Activated naive CD4-positive, alpha-beta T cell treated with Interleukin-2 at 50 U/mL for 16 hours (primary cell): ENCODE measurements at regions not wholly inside any gene's neighbourhood (a gene's known extent, or its start where the extent isn't known, plus 50 kb on each side); places are given as distances from the start of the nearest gene placed in this dataset.
"Not testable (repeated sequence)": the region's sequence is repeated elsewhere in the genome, so short reads cannot be mapped to it uniquely, and the experiment has no call there.

Experiments
- DNase-seq: peaks from one replicate; pipeline ENCODE4 v3.0.0-alpha.2; 2020

DNA sequence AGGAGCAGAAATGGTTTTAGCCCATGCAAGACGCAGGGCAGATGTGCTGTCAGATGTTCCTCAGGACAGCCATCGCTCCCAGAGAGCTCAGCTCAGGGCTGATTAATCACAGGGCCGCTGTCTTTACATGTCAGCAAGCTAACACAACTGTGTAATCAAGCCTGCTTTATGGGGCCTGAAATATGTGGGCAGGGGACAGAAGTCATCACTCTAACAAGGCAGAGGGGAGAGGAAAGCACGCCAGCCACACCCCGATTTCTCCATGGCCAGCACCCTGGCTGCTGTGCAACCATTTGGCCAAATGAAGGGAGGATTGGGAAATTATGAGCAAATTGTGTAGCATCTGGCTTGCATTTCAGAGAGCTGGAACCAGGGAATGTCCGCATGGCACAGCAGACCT lies 368.8 kb downstream of the NPHP4 start:
- no peak for DNase-seq

DNA sequence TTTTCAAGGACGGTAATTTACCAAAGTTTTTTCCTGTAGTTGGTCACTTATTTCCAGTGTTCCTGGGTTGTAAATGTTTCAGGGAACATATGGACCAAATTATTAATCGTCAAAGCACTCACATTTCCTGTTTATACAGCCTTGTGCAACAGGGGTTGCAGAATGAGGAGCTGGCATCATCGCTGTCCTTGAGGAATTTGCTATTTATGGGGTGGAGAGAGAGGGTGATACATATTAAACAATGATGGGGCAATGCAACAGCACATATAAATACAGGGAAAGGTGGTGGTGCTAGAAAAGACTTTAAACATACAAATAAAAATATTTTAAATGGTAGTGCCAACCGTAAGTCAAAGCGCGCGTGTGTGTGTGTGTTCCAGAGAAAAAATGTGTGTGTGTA lies 369.8 kb downstream of the NPHP4 start:
- no peak for DNase-seq

DNA sequence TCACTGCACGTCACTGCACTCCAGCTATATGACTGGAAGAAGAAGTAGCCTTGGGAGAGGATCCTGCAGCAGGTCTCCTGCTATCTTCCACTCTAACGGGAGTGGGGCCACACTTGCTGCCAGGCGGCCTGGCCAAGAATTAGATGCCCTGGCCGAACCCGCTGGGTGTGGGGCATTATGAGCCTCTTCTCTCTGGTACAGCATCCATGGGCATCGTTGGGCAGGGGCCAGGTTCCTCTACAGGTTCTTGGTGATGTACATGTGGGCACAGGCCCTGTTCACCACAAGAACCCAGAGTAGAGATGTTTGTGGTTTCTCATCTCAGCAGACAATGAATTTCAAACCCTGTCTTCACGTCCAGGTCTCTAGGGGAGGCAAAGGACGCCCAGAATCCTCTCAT lies 370.5 kb downstream of the NPHP4 start:
- DNase-seq = no peak

DNA sequence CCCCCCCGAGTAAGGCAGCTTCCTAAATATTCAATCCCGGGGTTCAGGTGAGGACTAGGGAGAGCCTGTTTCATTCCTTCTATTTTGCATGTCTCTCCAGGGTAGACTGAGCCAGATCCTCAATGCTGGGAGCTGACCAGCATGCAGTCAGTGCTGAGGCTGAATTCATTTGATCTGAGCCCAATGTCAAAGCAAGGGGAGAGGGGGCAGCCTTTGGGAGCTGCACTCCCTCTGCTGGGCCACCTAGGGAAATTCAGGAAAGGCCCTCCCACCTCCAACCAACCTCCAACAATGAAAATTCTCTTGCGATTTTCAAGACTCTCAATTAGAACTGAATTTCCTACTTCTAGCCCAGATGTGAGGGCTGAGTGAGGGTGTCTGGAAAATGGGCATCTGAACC lies 371.2 kb downstream of the NPHP4 start:
- DNase-seq = no peak

DNA sequence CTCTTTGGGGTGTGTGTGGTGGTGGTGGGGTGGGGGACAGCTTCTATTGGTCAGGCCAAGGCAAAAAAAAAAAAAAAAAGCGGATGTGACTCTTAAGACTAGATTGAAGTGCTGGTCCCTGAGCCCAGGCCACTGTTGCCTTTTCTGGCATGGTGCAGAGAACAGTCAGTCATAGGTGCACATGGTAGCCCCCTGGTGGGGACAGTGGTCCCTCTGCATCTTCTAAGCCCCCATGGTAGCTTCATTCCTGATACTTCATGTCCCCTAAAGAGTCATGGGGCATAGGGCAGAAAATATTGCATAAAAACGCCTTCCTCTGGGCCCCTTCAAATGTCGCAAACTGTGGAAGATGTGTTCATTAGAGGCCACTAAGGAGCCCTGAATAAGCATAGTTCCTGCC lies 371.8 kb downstream of the NPHP4 start:
- no peak for DNase-seq

DNA sequence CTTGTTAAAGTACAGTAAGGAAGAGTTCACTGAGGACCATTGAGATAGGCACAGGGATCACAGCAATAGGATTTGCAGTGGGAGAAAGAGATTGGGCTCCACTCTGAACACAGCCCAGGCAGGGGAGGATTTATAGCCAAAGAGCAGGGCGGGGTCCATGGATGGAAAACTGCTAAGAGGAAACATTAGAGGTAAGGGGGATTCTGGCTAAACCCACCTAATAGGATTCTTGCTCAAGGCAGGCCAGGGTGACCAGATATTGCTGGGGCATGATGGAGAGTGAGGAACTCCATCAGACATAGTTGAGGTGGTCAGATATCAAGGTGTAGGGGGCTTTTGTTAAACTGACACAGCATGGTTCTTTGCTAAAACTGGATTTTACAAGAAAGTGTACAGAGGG lies 372.8 kb downstream of the NPHP4 start:
- no peak for DNase-seq

DNA sequence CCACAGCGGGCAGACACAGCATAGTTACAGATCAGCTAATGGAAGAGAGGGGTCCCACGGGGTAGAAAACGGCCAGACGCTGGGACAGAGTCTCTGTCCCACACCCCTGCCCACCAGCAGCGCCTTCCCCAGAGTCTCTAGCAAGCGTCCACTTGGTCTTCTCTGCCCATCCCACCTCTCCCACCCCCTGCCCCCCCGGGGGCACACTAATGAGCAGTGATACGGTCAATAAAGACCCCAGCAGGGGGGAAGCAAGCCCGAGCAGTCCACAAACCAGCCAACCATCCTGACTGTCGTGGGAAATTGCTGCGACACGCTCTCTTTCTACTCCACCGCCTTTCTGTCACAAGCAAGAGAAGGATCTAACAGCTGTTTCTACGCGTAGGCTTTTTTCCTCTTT lies 374.7 kb downstream of the NPHP4 start:
- DNase-seq = no peak

DNA sequence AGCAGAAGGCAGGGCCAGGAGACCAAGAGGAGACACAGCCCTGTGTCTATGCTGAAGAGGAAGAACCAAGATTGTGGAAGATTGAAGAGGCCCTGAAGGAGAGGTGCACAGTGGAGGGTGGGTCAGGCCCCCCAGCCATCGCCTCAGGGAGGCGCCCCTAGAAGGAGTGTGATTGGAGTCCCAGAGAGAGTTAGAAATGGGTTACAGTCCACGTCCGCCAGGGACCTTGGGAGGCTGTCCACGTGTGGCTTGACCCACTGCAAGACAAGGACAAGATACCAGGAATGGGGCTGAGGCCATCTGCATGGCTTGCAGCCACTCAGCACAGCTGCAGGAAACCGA lies 375.1 kb downstream of the NPHP4 start:
- no peak for DNase-seq

DNA sequence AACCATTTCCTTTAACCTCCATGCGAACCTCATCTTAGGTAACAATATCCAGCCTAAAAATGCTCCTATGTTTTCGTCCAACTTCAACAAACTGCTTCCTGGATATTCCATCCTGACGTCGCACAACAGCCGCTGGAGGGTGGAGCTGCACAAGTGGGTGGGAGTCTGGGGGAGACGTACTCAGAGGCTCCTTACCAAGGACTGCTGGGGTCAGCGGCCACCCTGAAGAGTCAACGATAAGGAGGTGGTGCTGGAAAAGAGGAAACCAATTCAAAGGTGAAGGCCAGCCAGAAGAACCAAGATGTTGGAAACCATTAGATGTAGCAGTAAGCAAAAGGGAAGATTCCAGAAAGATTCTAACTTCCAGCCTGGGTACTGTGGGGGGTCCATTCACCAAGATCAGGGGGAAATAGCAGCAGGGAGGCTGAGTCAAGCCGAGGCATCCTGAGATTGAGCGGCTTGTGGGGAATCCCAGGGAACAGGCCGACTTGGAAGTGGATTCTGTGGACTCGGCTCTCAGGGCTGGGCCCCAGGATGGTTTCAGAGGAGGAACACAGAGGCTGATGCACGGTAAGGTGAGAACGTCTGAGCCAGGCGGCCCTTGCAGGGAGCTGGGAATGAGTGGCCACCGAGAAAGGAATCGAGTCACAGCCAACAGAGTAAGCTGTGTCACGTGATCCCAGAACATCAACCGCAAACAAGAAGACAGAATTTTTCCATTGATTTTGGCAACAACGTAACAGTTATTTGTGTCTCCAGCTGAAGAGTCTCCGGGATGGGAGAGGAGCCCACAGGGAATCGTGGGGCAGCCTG lies 375.7 kb downstream of the NPHP4 start:
- no peak for DNase-seq

DNA sequence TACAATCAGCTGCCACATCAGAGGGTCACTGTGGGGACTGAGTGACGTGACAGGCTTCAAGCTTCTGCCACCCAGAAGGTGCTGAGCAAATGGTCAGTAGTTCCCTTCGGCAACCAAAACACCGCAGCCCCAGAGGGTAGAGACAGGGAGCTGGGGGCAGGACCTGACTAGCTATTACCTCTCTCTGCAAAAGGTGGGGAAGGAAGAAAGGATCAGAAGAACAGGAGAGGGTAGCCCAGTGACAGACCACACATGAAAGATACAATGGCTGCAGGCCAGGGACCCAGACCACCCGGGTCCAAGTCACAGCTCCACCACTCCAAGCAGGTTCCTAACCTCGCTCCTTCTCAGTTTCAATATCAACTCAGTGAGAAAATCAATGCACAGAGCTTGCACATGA lies 377.1 kb downstream of the NPHP4 start:
- no peak for DNase-seq

DNA sequence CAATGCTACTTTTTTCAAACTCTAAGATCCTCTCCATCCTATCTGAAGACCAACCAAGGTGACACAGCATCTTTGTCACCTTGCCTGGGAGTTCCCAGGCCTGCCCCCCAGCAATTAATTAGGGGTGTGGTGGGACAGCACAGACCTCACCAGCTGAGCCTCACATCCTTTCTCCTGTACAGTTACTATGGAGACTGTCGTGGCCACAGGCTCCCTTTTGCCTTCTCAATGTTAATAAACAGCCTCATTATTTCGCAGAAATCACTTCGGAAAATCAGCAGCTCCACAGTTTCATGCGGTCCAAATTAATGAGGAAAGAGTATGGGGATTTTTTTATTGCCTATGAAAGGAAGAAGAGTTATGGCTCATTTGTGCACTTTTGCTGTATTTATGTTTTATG lies 378.3 kb downstream of the NPHP4 start:
- no peak for DNase-seq

DNA sequence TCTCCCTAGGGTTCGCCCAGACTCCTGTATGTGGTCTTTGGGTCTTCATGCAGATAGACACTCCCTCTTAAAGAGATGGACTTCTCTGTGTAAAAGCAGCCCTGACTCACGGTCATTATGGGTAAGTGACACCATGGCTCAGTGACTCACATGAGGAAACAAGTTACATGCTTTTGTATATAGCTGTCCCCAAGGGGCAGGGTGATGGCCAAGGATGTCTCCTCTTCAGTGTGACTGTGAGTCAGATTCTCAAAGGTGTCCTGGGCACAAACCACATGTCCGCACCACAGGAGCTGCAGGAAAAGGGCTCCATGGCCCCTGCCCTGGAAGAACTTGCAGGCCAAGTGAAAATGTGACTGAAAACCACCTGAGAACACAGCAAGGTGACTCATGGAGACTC lies 380.4 kb downstream of the NPHP4 start:
- DNase-seq = no peak

DNA sequence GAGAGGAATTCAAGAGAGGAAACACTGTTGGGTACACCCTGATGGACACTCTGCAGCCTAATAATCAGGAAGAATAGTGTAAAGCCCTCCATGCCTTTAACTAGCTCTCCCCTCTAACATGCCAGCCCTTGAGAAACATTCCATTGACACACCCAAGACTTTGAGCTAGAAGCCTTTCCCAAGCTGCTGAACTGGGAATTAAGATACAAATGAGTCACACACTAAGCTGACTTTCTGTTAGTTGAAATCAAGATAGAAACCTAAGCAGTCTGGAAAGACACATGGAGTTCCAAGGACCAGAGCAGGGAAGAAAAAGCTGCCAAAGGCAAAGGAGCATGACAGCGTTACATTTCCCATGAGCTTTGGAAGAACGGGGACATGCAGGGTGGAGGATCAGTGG lies 380.8 kb downstream of the NPHP4 start:
- DNase-seq = no peak

DNA sequence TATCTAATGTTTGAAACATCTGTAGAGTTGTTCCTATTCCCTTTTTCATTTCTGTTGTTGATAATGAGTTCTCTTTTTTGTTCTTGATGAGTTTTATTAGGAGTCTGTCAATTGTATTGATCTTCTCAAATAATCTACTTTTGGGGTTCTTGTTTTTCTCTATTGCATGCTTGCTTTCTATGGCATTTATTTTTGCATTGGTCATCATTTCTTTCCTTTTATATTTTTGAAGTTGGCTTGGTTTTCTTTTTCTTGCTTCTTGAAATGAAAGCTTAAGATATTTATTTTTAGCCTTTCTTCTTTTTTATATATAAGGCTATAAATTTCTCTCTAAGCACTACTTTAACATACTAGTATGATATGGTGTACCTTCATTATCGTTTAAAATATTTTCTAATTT lies 381.8 kb downstream of the NPHP4 start:
- DNase-seq = no peak

DNA sequence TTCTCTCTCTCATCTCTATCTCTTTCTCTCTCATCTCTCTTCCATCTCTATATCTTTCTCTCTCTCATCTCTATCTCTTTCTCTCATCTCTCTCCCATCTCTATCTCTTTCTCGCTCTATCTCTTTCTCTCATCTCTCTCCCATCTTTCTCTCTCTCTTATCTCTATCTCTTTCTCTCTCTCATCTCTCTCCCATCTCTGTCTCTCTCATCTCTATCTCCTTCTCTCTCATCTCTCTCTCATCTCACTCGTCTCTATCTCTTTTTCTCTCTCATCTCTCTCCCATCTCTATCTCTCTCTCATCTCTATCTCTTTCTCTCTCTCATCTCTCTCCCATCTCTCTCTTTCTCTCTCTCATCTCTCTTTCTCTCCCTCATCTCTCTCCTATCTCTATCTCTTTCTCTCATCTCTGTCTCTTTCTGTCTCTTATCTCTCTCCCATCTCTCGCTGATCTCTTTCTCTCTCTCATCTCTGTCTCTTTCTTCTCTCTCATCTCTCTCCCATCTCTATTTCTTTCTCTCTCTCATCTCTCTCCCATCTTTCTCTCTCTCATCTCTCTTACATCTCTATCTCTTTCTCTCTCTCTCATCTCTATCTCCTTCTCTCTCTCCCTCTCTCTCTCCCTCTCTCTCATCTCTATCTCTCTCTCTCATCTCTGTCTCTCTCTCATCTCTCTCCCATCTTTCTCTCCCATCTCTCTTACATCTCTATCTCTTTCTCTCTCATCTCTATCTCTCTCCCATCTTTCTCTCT lies 388.7 kb downstream of the NPHP4 start:
- DNase-seq = no peak

DNA sequence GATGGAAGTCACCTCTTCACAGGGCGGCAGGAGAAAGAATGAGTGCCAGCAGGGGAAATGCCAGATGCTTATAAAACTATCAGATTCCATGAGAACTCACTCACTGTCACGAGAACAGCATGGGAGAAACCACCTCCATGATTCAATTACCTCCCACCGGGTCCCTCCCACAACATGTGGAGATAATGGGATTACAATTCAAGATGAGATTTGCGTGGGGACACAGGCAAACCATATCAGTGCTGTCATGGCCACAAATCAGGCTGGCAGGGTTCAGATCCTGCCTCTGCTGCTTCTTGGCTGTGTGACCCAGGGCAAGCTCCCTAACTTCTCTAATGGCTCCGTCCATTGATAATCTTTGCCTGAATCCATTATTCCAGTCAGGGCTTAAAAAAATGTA lies 389.5 kb downstream of the NPHP4 start:
- DNase-seq = not testable (repeated sequence)

DNA sequence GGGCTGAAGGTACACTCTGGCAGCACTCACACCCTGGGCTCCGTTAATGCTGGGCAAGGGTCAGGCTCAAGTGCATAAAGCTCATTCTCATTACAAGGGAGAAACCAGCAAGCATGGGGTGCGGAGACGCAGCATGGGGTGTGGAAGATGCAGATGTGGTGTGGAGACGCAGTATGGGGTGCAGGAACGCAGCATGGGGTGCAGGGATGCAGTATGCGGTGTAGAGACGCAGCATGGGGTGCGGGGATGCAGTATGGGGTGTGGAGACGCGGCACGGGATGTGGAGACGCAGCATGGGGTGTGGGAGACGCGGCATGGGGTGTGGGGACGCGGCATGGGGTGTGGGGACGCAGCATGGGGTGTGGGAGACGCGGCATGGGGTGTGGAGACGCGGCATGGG lies 390.7 kb downstream of the NPHP4 start:
- no peak for DNase-seq

DNA sequence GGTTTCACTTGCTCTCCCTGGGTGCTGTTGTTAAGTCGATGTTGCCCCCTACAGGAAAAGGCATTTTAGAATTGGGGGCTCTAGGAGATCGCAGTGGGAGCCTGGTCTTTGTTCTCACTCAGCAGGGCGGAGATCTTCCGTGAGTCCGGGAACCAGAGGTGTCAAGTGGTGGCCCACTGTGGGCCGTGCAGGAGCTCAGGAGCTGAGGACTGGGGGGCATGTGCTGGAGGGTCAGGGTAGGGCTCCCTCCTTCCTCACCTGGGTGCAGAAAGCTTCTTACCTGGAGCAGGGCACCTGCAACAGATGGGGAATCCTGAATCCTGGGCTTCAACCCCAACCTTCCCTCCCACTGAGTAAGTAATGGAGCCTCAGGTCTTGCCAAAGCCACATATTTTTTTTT lies 392.7 kb downstream of the NPHP4 start:
- no peak for DNase-seq

DNA sequence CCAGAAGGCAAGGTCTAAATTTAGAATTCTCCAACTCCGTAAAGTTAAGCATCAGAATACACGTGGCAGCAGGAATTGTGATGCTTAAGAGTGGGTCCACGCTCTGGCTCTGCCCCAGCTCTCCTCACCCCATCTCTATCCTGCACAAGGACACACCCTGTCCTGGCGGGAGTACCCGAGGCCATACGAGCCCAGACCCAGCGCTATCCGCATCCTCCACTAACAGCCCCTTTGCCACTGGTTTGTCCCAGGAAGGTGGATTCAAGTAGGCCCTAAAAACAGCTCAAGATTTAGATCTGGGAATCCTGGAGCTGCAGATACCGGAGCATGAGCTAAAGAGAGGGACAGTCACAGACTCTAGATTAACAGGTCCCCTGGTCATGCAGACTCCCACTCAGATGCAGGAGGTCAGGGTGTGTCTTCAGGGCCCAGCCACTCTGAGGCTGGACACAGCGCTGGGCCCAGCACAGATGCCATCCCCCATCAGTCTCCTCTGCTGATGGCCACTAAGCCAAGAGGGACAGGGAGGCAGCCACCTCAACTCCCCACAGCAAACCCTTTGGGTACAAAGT lies 393.3 kb downstream of the NPHP4 start:
- no peak for DNase-seq

DNA sequence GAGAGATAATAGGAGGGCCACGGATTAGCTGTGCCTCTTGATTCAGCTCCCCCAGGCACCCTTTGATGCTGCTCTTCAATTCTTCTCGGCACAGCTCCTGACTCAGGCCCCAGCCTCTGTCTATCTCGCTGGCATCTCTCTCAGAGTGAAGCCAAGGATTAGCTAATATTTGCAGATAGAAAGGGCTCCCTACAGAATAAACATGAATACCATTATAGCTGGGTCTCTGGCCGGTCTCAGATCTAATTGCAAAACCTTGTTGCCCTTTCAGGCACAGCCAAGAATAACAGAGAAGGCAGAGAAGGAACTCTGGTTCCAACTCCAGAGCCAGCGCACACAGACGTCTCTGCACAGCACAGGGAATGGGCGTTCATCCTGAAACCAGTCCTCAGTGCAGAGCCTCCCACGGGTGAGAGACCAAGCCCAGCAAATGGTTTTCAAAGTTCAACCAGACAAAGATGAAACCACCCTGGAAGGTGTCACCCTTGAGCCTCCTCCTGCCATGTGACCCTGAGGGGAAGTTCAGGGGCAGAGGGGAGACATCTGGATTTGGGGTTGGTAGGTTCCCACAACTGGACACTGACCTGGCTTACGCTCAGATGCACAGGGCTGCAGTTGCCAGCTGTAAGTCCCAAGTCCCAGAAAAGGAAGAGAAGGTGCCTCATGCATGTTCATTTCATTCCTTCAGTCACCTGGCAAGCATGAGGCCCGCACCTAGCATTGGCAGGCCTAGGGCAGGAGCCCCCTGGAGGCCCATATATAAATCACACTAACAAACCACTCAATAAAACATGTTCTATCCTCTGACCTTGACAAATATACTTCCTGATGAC lies 394.0 kb downstream of the NPHP4 start:
- DNase-seq = no peak

DNA sequence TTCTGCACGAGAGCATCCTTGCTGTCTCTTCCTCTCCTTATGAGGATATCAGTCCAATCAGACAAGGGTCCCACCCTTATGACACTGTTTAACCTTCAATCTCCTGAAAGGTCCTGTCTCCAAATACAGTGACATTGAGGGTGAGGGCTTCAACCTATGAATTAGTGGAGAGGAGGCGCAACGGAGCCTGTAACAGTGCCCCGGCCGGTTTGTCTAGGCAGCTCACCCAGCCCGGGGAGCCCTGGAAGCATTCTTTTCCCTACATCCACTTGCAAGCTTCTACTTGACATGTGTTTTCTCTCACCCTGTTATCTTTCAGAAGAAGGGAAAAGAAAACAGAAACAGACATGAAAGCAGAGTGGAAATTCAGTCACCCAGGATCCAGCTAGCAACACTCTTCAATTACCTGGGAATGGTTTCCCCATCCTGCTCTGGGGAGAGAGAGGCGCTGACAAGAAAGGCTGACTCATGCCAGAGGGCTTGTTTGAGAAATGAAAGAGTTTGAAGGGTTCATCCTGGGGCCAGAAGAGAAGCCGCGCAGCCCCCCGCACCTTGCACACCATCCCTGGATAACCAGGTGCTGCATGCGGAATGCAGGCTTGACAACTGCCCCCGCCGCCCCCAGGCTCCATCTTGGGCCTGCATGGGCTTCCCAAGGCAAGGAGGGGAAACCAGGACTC lies 394.9 kb downstream of the NPHP4 start:
- no peak for DNase-seq

DNA sequence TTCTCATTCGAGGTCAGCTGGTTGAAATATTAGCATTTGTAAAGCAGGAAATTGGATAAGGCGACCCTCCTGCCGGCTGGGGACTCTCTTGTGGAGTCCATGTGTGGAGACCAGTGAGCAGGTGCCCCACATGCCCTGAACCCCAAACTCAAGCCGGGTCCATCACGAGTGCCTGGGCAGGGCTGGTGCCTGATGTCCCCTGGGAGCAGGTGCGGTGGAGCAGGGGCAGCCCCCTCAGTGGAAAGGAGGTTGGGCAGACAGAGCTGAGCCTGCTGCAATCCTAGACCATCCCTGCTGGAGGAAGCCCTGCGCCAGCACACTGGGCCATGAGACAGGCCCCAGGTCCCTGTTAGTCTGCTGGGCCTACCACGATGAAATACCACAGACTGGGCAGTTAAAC lies 395.6 kb downstream of the NPHP4 start:
- no peak for DNase-seq
